ENCODE measurements at regions not wholly inside any gene's neighbourhood (a gene's known extent, or its start where the extent isn't known, plus 50 kb on each side); places are given as distances from the start of the nearest gene placed in this dataset.

DNA sequence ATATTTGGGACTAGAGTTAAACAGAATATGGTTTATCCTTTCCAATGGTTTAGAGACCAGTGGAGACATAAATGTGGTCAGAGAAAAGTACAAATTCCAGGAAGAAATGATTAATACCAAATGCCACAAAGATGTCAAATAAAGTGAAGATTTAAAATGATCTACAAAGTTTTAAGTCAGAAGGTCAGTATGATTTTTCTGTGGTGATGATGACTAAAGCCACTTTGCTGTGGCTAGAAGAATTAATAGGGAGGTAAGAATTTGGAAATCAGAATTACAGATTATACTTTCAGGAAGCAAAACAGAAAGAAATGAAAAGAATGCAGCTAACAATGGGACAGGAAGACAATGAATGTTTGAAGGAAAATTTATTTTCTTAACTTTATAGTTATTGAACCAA, 91.5 kb upstream of the CDH7 start:
- no peak overlapping the region for H2AFZ ChIP-seq (ENCODE audit: low read depth, low read length)
- H3K79me2 ChIP-seq (ENCODE audit: insufficient read depth, low read length) = no peaks in the 10 kb centered on the region
- no peak overlapping the region for H3K9ac ChIP-seq (ENCODE audit: low read depth, low read length)
- TF ChIP-seq, protein P1, sequence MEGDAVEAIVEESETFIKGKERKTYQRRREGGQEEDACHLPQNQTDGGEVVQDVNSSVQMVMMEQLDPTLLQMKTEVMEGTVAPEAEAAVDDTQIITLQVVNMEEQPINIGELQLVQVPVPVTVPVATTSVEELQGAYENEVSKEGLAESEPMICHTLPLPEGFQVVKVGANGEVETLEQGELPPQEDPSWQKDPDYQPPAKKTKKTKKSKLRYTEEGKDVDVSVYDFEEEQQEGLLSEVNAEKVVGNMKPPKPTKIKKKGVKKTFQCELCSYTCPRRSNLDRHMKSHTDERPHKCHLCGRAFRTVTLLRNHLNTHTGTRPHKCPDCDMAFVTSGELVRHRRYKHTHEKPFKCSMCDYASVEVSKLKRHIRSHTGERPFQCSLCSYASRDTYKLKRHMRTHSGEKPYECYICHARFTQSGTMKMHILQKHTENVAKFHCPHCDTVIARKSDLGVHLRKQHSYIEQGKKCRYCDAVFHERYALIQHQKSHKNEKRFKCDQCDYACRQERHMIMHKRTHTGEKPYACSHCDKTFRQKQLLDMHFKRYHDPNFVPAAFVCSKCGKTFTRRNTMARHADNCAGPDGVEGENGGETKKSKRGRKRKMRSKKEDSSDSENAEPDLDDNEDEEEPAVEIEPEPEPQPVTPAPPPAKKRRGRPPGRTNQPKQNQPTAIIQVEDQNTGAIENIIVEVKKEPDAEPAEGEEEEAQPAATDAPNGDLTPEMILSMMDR (IDR thresholded peaks at IDR 0.05; ENCODE audit: borderline replicate concordance, extremely low read depth, low read length, poor library complexity, severe bottlenecking) = no peak
- TF ChIP-seq EZH2 (IDR thresholded peaks at IDR 0.05; ENCODE audit: borderline replicate concordance, low read depth, low read length, severe bottlenecking) = no peak
- no peak overlapping the region for H3K4me3 ChIP-seq (ENCODE audit: low read depth in 1 of 2, low read length in 2 of 2)
- H3K36me3 ChIP-seq (ENCODE audit: insufficient read depth, low read length) = no peaks in the 10 kb centered on the region
- H3K27me3 ChIP-seq (ENCODE audit: insufficient read depth, low read length, poor library complexity) = no peaks in the 10 kb centered on the region
- no peak overlapping the region for H3K4me2 ChIP-seq (ENCODE audit: insufficient read depth, low read length)
- H3K4me1 ChIP-seq (ENCODE audit: insufficient read depth, low read length) = no peaks in the 10 kb centered on the region
- no peaks in the 10 kb centered on the region for H4K20me1 ChIP-seq (ENCODE audit: insufficient read depth, low read length)
- H3K9me3 ChIP-seq (ENCODE audit: insufficient read depth, low read length, severe bottlenecking) = no peaks in the 10 kb centered on the region
- no peak for DNase-seq
- ATAC-seq (ENCODE audit: insufficient read depth, low read depth) = no peak
- H3K27ac ChIP-seq (ENCODE audit: low read length) = no peak overlapping the region

DNA sequence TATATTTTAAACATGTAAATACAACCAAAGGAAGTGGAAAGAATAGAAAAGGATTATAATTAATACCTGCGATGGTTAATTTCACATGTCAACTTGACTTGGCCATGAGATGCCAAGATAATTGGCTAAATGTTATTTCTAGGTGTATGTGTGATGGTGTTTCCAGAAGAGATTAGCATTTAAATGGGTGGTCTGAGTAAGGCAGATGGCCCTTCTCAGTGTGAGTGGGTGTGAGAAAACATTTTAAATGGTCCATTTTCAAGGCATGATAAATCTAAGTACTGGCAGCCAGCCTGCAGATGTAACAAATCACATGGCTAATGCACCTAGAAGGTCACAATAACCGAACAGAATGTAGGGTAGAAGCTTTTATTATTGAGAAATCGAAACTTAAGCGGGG, 99.6 kb upstream of the CDH7 start:
- Histone ChIP-seq H3K27ac (ENCODE audit: low read length) (no peak overlapping the region), H3K9ac (ENCODE audit: low read depth, low read length) (no peak overlapping the region), H3K4me1 (ENCODE audit: insufficient read depth, low read length) (no peaks in the 10 kb centered on the region), H4K20me1 (ENCODE audit: insufficient read depth, low read length) (no peaks in the 10 kb centered on the region), H3K4me3 (ENCODE audit: low read depth in 1 of 2, low read length in 2 of 2) (no peak overlapping the region), H3K9me3 (ENCODE audit: insufficient read depth, low read length, severe bottlenecking) (peaks cover 6% of the 10 kb centered on the region), H3K79me2 (ENCODE audit: insufficient read depth, low read length) (no peaks in the 10 kb centered on the region), H3K27me3 (ENCODE audit: insufficient read depth, low read length, poor library complexity) (no peaks in the 10 kb centered on the region), H2AFZ (ENCODE audit: low read depth, low read length) (no peak overlapping the region), H3K36me3 (ENCODE audit: insufficient read depth, low read length) (no peaks in the 10 kb centered on the region), H3K4me2 (ENCODE audit: insufficient read depth, low read length) (no peak overlapping the region)
- no peak for ATAC-seq (ENCODE audit: insufficient read depth, low read depth)
- no peak for TF ChIP-seq EZH2 (IDR thresholded peaks at IDR 0.05; ENCODE audit: borderline replicate concordance, low read depth, low read length, severe bottlenecking)
- TF ChIP-seq, protein P1 (IDR thresholded peaks at IDR 0.05; ENCODE audit: borderline replicate concordance, extremely low read depth, low read length, poor library complexity, severe bottlenecking) = no peak
- no peak for DNase-seq

DNA sequence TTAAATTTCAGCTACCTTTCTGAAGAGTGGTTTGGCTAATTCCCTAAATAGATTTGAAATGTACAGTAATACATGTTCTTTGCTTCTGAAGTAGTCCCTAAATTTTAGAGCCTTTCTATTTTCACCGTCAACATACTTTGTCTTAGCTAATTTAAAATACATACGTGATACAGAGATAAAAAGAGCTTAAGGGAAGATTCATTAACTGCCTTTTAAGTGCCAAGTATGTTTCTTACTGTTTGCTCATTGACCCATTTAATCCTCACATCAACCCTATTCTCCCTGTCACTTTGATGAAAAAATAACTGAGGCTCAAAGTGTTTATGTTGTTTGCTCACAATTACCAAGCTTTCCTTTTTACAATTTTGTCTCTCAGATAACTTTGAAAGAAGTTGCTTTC, 118.6 kb upstream of the CDH7 start:
- Histone ChIP-seq H4K20me1 (ENCODE audit: insufficient read depth, low read length) (no peaks in the 10 kb centered on the region), H3K9ac (ENCODE audit: low read depth, low read length) (no peak overlapping the region), H3K4me1 (ENCODE audit: insufficient read depth, low read length) (no peaks in the 10 kb centered on the region), H2AFZ (ENCODE audit: low read depth, low read length) (no peak overlapping the region), H3K27ac (ENCODE audit: low read length) (no peak overlapping the region), H3K27me3 (ENCODE audit: insufficient read depth, low read length, poor library complexity) (no peaks in the 10 kb centered on the region), H3K4me3 (ENCODE audit: low read depth in 1 of 2, low read length in 2 of 2) (no peak overlapping the region), H3K36me3 (ENCODE audit: insufficient read depth, low read length) (no peaks in the 10 kb centered on the region), H3K9me3 (ENCODE audit: insufficient read depth, low read length, severe bottlenecking) (peaks cover 2% of the 10 kb centered on the region), H3K79me2 (ENCODE audit: insufficient read depth, low read length) (no peaks in the 10 kb centered on the region), H3K4me2 (ENCODE audit: insufficient read depth, low read length) (no peak overlapping the region)
- DNase-seq (no peak), ATAC-seq (ENCODE audit: insufficient read depth, low read depth) (no peak)
- TF ChIP-seq, protein P1 (IDR thresholded peaks at IDR 0.05; ENCODE audit: borderline replicate concordance, extremely low read depth, low read length, poor library complexity, severe bottlenecking) = no peak
- no peak for TF ChIP-seq EZH2 (IDR thresholded peaks at IDR 0.05; ENCODE audit: borderline replicate concordance, low read depth, low read length, severe bottlenecking)

DNA sequence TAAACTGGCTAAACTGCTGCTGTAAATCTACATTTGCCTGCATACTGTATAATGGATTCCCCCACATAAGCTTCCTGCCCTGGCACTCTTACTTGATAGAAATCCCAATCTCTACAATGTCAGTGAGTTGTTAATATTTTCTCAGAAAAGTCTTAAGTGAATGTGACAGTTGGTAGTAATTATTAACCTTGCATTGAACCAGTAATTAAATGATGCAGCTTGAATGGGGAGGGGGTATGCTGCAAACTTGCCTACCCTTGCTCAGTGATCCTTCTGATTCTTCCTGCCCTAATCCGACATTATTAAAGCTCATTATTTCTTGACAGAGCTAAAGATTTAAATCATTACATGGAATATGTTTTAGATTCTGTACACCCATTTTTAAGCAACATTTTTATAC, 119.0 kb upstream of the CDH7 start:
- Histone ChIP-seq H2AFZ (ENCODE audit: low read depth, low read length) (no peak overlapping the region), H3K79me2 (ENCODE audit: insufficient read depth, low read length) (no peaks in the 10 kb centered on the region), H3K4me2 (ENCODE audit: insufficient read depth, low read length) (no peak overlapping the region), H3K27me3 (ENCODE audit: insufficient read depth, low read length, poor library complexity) (no peaks in the 10 kb centered on the region), H3K4me3 (ENCODE audit: low read depth in 1 of 2, low read length in 2 of 2) (no peak overlapping the region), H3K4me1 (ENCODE audit: insufficient read depth, low read length) (no peaks in the 10 kb centered on the region), H3K27ac (ENCODE audit: low read length) (no peak overlapping the region), H3K9me3 (ENCODE audit: insufficient read depth, low read length, severe bottlenecking) (peaks cover 2% of the 10 kb centered on the region), H4K20me1 (ENCODE audit: insufficient read depth, low read length) (no peaks in the 10 kb centered on the region), H3K9ac (ENCODE audit: low read depth, low read length) (no peak overlapping the region), H3K36me3 (ENCODE audit: insufficient read depth, low read length) (no peaks in the 10 kb centered on the region)
- DNase-seq = no peak
- no peak for ATAC-seq (ENCODE audit: insufficient read depth, low read depth)
- TF ChIP-seq EZH2 (IDR thresholded peaks at IDR 0.05; ENCODE audit: borderline replicate concordance, low read depth, low read length, severe bottlenecking) = no peak
- TF ChIP-seq, protein P1 (IDR thresholded peaks at IDR 0.05; ENCODE audit: borderline replicate concordance, extremely low read depth, low read length, poor library complexity, severe bottlenecking) = no peak

All from DND-41 (cell line).